NCI-H1694 (cell line): ENCODE measurements at regions not wholly inside any gene's neighbourhood (a gene's known extent, or its start where the extent isn't known, plus 50 kb on each side); places are given as distances from the start of the nearest gene placed in this dataset.

ENCODE experiments used
- DNase-seq: peaks from one replicate; lab custom pipeline; 2025; lab: John Stamatoyannopoulos, UW

GRCh38 chr9:14560194-14560593, 133.0 kb downstream of the ZDHHC21 start:
- DNase-seq = no peak

- DNase-seq = no peak
These were observed 138.3 kb downstream of the ZDHHC21 start for GRCh38 chr9:14554886-14555285.

GRCh38 chr9:14547245-14548060, 145.8 kb downstream of the ZDHHC21 start:
- no peak for DNase-seq

- no peak for DNase-seq
These were observed 146.5 kb downstream of the ZDHHC21 start for GRCh38 chr9:14546693-14547092.

- no peak for DNase-seq
These were observed 151.2 kb downstream of the ZDHHC21 start for GRCh38 chr9:14542071-14542470.

GRCh38 chr9:14538526-14538925, 154.7 kb downstream of the ZDHHC21 start:
- DNase-seq = no peak

GRCh38 chr9:14535161-14535955, 157.9 kb downstream of the ZDHHC21 start:
- DNase-seq = no peak

- DNase-seq = no peak
These were observed 159.2 kb downstream of the ZDHHC21 start for GRCh38 chr9:14533867-14534640.

GRCh38 chr9:14532456-14533115, 160.6 kb downstream of the ZDHHC21 start:
- no peak for DNase-seq

GRCh38 chr9:14531341-14532269, 161.6 kb downstream of the ZDHHC21 start:
- DNase-seq = no peak

- DNase-seq = no peak
These were observed 162.4 kb downstream of the ZDHHC21 start for GRCh38 chr9:14530841-14531240.

GRCh38 chr9:14530366-14530765, 162.9 kb downstream of the ZDHHC21 start:
- DNase-seq = no peak

- no peak for DNase-seq
These were observed 163.6 kb downstream of the ZDHHC21 start for GRCh38 chr9:14529629-14530028.

- DNase-seq = no peak
These were observed 164.2 kb downstream of the ZDHHC21 start for GRCh38 chr9:14529054-14529453.

GRCh38 chr9:14526504-14526903, 166.7 kb downstream of the ZDHHC21 start:
- no peak for DNase-seq

GRCh38 chr9:14525856-14526255, 167.4 kb downstream of the ZDHHC21 start:
- DNase-seq = no peak

GRCh38 chr9:14524873-14525515, 168.2 kb downstream of the ZDHHC21 start:
- peak; percentile 12 for DNase-seq

- DNase-seq = no peak
These were observed 169.7 kb downstream of the ZDHHC21 start for GRCh38 chr9:14523545-14523944.

- DNase-seq = no peak
These were observed 170.4 kb downstream of the ZDHHC21 start for GRCh38 chr9:14522627-14523379.

GRCh38 chr9:14520341-14520740, 172.9 kb downstream of the ZDHHC21 start:
- no peak for DNase-seq
